NCI-H1694 (cell line): ENCODE measurements at regions not wholly inside any gene's neighbourhood (a gene's known extent, or its start where the extent isn't known, plus 50 kb on each side); places are given as distances from the start of the nearest gene placed in this dataset.
"Not testable (repeated sequence)": the region's sequence is repeated elsewhere in the genome, so short reads cannot be mapped to it uniquely, and the experiment has no call there.

Experiments
- DNase-seq: peaks from one replicate; lab custom pipeline; 2025; lab: John Stamatoyannopoulos, UW

DNA sequence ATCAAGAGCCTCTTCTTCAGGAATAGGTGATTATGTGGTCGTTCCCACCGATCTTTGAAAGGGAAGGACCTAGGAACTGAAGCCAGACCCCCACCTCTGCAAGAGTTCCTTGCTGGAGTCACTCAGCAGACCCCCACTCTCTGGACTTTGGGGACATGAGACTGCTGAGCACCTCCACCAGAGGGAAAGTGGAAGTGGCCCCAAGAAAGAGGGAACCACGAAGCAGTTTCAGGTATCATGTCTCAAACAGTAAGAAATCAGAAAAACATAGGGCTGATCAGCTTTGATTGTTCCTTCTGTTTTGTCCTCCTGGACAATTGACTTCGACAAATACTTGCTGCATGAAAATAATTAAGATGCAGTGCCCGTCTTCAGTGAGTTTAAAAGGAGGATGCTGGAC lies 84.2 kb upstream of the ADORA2B start:
- DNase-seq: not testable (repeated sequence)

GRCh38 chr17:15864061-15864460 lies 80.9 kb upstream of the ADORA2B start:
- not testable (repeated sequence) for DNase-seq

GRCh38 chr17:15864472-15864871 lies 80.5 kb upstream of the ADORA2B start:
- DNase-seq: not testable (repeated sequence)

- not testable (repeated sequence) for DNase-seq
Observed at GRCh38 chr17:15866015-15866414, 78.9 kb upstream of the ADORA2B start.

DNA sequence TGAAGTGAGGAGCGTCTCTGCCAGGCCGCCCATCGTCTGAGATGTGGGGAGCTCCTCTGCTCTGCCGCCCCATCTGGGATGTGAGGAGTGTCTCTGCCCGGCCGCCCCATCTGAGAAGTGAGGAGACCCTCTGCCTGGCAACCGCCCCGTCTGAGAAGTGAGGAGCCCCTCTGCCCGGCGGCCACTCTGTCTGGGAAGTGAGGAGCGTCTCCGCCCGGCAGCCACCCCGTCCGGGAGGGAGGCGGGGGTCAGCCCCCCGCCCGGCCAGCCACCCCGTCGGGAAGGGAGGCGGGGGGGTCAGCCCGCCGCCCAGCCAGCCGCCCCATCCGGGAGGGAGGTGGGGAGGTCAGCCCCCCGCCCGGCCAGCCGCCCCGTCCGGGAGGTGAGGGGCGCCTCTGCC lies 77.6 kb upstream of the ADORA2B start:
- DNase-seq: not testable (repeated sequence)

DNA sequence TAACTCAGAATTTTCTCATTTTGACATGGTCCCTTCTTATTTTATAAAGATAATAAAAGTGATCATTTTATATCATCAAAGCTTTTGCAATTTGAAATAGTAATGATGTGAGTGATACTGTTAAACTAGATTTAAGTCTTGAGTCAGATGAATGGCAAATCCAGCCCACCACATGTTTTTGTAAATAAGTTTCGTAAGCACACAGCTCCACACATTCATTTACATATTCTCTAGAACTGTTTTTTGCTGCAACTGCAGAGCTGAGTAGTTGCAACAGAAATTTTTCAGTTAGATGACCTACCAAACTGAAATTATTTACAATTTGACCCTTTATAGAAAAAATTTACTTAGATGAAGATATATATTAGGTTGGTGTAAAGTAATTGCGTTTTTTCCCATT lies 75.1 kb upstream of the ADORA2B start:
- DNase-seq: not testable (repeated sequence)

- DNase-seq: not testable (repeated sequence)
Observed at GRCh38 chr17:15872677-15873076, 72.3 kb upstream of the ADORA2B start.

GRCh38 chr17:15877882-15878500 lies 66.9 kb upstream of the ADORA2B start:
- not testable (repeated sequence) for DNase-seq

GRCh38 chr17:15882058-15882720 lies 62.7 kb upstream of the ADORA2B start:
- no peak for DNase-seq

DNA sequence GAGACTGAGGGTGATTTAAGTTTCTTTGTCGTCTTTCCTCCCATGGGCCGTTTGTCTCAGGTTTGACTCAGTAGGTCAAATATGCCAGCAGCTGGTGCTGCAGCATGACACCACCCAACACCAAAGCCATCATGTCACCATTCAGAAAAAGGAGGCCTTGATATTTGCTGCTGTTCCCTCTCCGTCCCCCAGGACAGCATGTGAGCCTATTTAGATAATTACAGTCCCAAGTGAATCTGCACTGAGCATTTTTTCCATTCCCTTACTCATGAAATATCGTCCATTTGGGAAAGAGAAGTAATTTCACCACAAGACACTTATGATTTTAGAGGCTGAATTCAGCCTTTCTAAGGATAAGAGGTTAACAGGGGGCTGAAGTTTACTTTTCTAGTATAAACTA lies 62.2 kb upstream of the ADORA2B start:
- DNase-seq: no peak

GRCh38 chr17:15883617-15884111 lies 61.3 kb upstream of the ADORA2B start:
- DNase-seq: no peak

DNA sequence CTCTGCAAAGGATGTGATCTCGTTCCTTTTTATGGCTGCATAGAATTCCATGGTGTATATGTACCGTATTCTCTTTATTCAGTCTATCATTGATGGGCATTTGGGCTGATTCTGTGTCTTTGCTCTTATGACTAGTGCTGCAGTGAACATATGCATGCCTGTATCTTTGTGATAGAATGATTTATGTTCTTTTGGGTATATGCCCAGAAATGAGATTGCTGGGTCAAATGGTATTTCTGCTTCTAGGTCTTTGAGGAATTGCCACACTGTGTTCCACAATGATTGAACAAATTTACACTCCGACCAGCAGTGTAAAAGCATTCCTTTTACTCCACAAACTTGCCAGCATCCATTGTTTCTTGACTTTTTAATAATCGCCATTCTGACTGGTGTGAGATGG lies 60.2 kb upstream of the ADORA2B start:
- no peak for DNase-seq

DNA sequence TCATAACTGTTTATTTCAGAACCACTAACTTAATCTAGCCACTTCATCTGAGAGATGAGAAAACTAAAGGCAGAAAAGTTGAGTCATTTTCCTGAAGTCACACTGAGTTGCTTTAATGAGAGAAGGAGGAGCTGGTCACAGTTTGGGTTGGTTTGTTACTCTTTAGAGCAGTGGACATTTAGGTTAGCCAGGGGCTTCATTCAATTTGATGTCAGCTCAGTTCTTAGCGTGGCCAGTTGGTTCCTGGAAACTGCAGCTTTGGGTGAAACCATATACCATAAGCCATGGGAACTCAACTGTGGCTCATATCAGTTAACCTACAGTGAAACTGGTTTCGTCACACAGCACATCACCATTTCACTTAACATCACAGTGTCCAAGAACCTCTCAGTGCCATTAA lies 59.2 kb upstream of the ADORA2B start:
- no peak for DNase-seq

DNA sequence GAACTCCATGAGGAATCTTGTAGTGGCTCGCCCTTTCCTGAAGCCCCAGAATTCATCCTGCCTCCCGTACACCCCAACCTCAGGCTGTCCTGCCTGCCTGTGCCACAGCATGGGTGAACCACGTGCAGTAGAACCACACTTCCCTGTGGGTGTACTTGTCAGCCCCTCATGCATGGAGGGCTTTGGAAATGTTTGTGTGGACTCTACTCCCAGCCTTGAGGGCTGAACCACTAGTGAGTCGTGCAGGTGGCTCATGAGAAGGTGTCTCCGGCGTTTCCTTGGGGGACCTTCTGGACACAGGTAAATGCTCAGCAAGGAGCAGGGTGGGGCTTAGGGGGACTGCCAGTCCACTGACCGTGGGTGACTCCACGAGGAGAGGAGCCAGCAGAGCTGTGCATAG lies 58.7 kb upstream of the ADORA2B start:
- DNase-seq: no peak

- DNase-seq: no peak
Observed at GRCh38 chr17:15886804-15887203, 58.1 kb upstream of the ADORA2B start.

DNA sequence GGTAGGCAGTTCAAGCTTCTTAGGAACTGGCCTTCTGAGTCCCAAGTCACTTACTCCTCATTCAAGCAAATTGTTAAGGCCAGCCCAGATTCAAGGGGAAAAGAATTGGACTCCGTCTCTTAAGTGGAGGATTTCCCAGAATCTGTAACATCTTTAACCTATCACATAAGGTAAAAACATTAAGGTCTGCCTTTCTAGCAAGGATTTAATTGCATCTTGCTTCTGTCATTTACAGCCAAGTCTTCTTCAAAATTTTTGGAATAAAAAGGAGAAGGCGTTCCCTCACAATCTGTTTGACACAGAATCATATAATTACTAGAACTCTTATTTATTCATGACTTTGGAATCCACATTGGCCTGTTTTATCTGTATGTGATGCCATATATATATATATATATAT lies 56.5 kb upstream of the ADORA2B start:
- no peak for DNase-seq

DNA sequence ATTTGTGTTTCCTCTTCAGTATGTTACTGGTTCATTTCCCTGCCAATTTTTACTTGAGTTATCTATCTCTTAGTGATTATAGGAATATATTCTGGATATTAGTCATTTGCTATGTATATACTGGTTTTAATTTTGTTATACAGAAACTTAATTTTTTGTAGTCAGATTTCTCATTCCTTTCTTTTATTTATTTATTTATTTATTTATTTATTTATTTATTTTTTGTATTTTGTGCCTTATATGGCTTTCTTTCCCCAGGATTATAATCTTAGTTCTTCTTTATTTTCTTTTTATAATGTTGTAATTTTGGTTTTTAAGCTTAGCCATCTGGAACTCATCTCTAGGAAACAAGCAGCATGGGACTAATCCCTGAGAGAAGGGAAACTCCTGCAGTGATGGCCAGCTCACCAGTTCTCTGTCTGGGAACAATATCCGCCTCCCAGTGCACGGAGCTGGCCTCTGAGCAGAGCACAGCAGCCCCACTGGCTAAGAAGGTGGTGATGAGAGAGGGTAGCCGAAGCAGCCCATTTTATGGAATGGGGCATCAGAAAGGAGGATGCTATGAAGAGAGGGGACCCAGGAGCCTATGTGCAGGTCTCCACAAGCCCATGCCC lies 54.5 kb upstream of the ADORA2B start:
- DNase-seq: no peak

- DNase-seq: no peak
Observed at GRCh38 chr17:15891318-15891717, 53.6 kb upstream of the ADORA2B start.

GRCh38 chr17:15892244-15892643 lies 52.7 kb upstream of the ADORA2B start:
- no peak for DNase-seq

- DNase-seq: no peak
Observed at GRCh38 chr17:15892731-15893657, 51.9 kb upstream of the ADORA2B start.

DNA sequence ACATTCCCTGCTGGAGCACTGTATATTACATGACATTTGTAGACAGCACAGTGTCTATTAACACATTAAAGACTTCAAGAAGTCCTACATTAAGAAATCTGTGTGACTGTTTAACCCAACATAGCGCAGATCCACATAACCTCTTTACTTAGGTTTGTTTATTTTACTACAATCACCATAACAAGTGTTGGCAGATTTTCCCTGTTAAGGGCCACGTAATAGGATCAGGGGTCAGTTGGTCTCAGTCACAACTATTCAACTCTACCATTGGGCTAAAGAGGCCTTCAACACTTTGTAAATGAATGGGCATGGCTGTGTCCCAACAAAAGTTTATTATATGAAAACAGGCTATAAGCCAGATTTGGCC lies 51.3 kb upstream of the ADORA2B start:
- DNase-seq: no peak

DNA sequence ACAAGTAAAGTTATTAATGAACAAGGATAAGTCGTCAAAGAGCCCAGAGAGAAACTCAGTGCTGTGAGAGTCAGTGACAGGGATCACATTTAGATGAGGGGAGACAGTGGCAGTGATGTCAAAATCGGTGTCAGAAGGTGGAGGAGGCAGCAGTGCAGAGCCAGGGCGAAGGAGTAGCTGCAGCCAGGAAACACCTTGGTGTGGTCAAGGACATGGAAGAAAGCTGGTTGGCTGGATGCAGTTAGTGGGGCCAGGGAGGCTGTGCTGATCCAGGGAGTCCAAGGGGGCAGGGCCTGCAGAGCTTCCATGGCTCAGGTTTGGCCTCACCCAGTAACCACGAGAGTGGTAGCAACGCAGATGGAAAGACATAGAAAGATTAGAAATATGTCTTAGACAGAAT lies 50.7 kb upstream of the ADORA2B start:
- no peak for DNase-seq
